SK-MEL-5 (cell line): ENCODE measurements at regions not wholly inside any gene's neighbourhood (a gene's known extent, or its start where the extent isn't known, plus 50 kb on each side); places are given as distances from the start of the nearest gene placed in this dataset.
"Not testable (repeated sequence)": the region's sequence is repeated elsewhere in the genome, so short reads cannot be mapped to it uniquely, and the experiment has no call there.

ENCODE experiments used
- DNase-seq: peaks from one replicate; pipeline ENCODE4 v3.0.0-alpha.2; 2016; ENCODE audit warnings: low read depth, low spot score
- in situ Hi-C: cut with HindIII; loops from 2 replicates; pipeline ENCODE4 v1.10.0; 2016; ENCODE audit warnings: low sequenced_read_pairs, high pct_unique_total_duplicates, low pct_unique_long_range_greater_than_20kb

- in situ Hi-C loops, result no loop called here
- no peak for DNase-seq
Observed at GRCh38 chr10:9579110-9579705, 1438.5 kb upstream of the CELF2 start.

DNA sequence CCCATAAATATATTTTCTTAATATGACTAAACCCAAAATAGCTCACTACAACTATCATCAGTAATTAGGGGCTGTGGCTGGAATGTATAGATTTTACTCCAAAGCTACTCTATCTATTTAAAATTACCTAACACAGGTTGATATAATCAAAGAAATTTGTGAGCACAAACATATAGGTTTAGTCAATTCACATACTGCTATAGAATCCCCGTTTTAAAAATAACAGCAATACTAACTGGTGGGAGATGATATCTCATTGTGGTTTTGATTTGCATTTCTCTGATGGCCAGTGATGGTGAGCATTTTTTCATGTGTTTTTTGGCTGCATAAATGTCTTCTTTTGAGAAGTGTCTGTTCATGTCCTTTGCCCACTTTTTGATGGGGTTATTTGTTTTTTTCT is 1434.9 kb upstream of the CELF2 start:
- in situ Hi-C loops, DNase-seq: not testable (repeated sequence)

- in situ Hi-C loops, result no loop called here
- no peak for DNase-seq
Observed at GRCh38 chr10:9596368-9596920, 1421.2 kb upstream of the CELF2 start.

- no peak for DNase-seq
- in situ Hi-C loops, result no loop called here
Observed at GRCh38 chr10:9602998-9603397, 1414.7 kb upstream of the CELF2 start.

DNA sequence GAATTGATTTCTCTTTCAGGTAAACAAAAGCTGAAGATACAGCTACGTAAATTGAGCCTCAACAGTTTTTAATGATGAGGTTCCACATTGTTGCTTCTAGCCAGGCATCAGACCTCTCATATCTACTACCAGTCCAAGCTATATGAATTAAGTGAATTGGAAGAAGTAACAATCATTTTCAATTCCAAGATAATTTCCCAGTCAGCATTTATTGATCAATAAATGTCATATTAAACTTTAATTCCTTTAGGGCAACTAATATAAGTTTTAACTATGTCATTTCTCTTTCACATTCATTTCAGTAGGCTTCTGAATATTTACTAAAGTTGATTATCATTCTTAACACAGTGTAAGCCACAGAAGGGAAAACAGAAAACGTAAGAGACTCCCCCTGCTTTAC is 1413.7 kb upstream of the CELF2 start:
- in situ Hi-C loops, result no loop called here
- no peak for DNase-seq

DNA sequence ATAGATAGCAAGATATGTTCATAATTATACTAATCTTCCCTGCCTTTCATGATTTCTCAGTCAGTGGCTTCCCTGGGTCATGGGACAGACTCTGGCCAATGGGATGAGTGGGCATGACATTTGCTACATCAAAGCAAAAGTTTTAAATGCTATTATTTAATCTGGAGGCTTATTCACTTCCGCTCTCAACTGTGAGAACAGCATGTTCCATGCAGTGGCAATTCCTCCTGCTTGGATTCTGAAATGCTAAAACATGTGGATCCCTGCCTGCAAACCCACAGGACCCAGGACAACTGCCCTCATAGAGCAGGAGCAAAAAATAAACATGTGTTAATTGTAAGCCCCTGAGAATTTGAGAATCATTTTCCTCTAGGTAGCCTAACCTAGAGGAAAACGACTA is 1412.4 kb upstream of the CELF2 start:
- in situ Hi-C loops, result no loop called here
- DNase-seq, result no peak

DNA sequence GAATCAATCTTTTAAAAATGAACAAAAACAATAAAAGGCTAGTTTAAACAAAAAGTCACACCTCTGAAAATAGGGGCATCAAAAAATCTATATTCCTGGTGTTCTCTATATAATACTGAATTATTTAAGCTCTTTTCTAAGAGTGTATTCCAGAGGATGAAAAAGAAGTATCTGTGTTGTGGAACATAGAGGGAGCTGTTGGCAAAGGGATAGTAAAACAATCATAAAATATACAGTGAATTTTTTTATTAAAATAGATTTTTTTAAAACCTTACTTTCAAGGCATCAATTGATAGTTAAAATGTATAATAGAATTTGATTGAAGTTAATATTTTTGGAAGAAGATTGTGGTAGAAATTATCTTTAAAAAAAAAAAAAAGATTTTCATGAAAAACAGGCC is 1409.1 kb upstream of the CELF2 start:
- in situ Hi-C loops, result no loop called here
- no peak for DNase-seq

DNA sequence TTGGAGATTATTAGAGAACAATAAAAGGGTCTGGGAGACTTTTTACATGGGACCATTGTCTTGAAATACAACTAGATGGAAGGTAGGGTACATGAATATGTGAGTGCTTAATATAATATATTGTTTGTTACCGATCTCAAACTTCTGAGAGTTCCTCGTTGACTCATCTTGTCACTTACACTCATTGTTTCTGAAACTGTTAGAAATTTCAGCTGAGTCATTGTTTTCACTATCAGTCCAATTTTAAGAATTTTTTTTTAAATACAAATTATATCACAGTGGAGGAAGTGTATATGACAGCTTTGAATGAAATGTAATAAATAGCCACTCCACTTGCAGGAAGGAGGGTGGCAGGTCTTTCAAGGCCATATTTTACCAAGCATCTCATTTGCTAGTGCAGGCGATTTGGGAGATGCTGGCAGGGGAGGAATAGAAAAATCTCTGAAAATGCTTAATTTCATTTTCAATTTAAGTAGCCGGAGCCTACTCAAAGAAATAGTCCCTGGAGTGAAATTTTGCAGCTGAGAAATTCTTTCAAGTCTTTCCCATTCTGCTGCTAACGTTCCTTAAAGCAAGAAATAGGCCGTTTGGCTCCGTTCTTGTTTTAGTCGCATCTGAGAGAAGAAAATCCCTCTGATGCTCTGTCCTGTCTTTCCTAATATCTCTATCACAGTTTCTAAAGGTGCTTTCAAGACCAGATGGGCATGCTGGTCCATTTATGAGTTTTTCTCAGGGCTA is 1404.2 kb upstream of the CELF2 start:
- in situ Hi-C loops, result no loop called here

DNA sequence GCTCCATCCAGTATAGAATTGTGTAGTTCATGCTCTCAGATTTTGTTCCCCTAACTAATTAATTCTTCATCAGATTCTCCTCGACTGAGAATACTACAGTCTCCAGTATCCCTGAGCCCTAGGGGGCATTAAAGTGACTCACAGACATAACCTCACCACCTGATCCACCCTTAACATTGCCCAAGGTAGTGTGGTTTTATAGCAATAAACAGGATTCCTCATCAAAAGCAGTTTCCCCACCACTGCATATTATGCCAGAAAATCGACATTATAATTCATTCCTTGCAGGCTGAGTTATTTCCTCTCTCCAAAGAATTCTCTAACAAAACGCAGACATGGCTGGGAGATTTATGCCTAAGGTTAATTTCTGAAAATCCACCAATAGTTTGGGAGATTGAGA is 1402.5 kb upstream of the CELF2 start:
- in situ Hi-C loops, result no loop called here
- DNase-seq, result no peak

More for the DNA sequence above, 1404.2 kb upstream of the CELF2 start:
- DNase-seq, result no peak

DNA sequence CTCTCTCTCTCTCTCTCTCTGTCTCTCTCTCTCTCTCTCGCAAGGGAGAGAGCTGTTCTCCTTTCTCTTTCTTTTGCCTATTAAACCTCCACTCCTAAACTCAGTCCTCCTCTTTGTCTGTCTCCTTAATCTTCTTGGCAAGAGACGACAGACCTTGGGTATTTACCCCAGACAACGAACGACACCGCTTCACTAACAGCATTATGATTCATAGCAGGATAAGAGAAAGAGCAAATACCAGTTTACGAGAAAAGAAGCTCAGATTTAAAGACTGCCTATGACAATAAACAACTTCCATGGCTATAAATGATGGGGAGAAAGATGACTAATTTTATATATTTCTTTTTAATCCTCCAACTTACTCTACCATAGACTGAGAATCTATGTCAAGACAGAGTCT is 1396.5 kb upstream of the CELF2 start:
- no peak for DNase-seq
- in situ Hi-C loops, result no loop called here

DNA sequence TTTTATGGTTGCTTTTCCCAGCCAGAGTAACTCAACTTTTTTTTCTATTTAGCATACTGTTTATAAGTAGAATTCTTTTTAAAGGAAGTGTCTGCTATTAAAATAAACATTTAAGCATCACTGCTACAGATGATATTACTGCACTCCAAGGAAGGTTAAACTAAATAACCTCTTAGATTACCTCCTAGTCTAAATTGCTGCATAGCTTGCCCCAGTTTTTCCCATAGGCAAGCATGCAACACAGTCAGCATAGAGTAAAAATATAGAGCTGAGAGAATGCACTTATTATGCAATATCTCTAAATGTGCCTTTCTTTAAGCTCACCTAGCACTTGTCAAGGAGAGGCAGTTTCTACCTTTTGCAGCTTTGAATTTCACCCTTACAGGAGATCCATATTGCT is 1392.4 kb upstream of the CELF2 start:
- no peak for DNase-seq

GRCh38 chr10:9634466-9634865 is 1383.2 kb upstream of the CELF2 start:
- in situ Hi-C loops, result no loop called here
- no peak for DNase-seq

More for the DNA sequence above, 1392.4 kb upstream of the CELF2 start:
- in situ Hi-C loops, result no loop called here

DNA sequence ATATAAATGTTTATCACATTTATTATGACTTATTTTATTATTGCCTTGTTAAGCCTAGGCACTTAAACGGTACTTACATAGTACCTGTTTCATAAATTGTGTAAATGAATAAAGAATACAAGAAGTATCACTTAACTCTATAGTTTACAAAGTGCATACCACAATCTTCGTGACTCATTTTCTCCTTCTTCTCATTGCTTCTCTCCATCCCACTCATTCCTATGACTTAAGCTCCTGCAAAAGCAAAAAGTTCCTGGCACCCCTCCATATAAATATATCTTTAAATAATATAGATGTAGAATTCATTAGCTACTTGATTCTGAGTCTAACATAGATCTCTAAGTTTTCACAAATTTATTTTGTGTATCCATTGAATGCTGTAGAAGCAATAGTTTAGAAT is 1382.0 kb upstream of the CELF2 start:
- in situ Hi-C loops, result no loop called here

GRCh38 chr10:9636216-9636615 is 1381.5 kb upstream of the CELF2 start:
- in situ Hi-C loops, result no loop called here
- no peak for DNase-seq

More for the DNA sequence above, 1382.0 kb upstream of the CELF2 start:
- no peak for DNase-seq

GRCh38 chr10:9643782-9644181 is 1373.9 kb upstream of the CELF2 start:
- no peak for DNase-seq
- in situ Hi-C loops, result no loop called here

DNA sequence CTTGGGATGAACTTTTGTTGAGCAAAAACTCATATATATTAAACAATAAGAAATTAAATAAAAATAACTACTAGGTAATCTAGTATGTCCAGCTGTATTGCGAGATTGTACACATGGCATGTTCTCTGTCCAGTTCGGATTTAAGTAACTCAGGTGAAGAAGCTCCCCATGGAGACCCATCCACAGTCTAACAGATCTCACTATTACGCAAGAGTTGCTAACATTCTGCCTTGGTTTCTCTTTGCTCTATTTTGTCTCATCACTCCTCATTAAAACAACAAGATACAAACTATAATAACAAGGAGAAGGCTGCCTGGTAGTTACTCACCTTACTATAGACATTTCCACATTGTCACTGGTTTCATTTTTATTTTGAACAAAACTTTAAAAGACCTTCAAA is 1372.3 kb upstream of the CELF2 start:
- no peak for DNase-seq
- in situ Hi-C loops, result no loop called here

DNA sequence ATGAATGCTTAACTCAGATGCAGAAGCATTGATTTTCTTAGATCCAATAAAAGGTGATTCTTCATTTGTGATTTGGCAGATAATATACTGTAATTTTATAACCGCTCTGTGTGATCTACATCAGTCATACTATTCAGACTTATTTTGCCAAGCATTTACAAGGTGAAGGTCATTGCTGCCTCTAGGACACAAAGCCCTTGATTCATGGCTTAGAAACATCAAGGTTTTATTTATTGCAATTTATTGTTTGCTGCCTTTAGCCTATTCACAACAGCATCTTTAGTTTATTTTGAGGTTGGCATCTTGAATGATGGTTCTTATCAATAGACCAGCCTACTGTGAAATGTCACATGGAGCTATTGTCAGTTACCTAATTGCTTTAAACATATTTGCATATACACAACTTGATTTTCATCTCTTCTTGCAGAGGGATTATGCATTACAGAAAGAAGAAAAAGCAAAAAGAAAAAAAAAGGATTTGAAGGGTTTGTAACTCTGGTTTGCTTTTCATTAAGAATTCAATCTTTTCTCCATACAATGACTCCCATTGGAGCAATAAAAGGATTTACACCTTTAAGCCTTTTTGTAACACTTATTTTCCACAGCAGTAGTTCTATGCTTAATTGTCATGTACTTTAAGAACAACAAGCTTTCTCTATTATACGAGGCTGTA is 1371.6 kb upstream of the CELF2 start:
- in situ Hi-C loops, result no loop called here

GRCh38 chr10:9654261-9654660 is 1363.4 kb upstream of the CELF2 start:
- in situ Hi-C loops, result no loop called here
- no peak for DNase-seq

More for the DNA sequence above, 1371.6 kb upstream of the CELF2 start:
- DNase-seq, result no peak

DNA sequence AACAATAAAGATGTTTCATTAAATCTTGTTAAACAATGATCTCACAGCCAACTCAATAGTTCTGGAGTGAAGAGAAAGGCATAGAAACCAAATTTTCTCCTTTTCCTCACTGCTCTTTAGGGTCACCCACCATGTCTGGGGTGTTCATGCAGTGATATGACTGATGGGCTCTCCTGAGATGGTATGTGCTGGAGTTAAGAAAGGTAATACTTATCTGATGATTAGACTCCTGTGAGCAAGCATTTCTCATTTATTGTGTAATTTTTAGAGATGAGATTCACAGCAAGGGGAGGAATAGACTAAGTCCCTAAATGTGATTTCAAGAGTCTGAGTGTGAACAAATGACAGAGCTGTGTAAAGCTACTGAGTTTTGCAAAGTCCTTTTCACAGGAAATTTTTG is 1361.3 kb upstream of the CELF2 start:
- in situ Hi-C loops, result no loop called here

More for the DNA sequence above, 1361.3 kb upstream of the CELF2 start:
- no peak for DNase-seq
